MM.1S (cell line): ENCODE measurements at regions not wholly inside any gene's neighbourhood (a gene's known extent, or its start where the extent isn't known, plus 50 kb on each side); places are given as distances from the start of the nearest gene placed in this dataset.

Source experiments
- DNase-seq: peaks from one replicate; pipeline ENCODE4 v3.0.0-alpha.2; 2015
- H2AFZ ChIP-seq: fragments of 300-600 bp; sonication (generic); 2 replicates; pipeline ENCODE4 v1.6.0; 2016; ENCODE audit warnings: antibody characterized with exemption, low read length
- H3F3A ChIP-seq: fragments of 300-600 bp; sonication (generic); 2 replicates; pipeline ENCODE4 v1.6.1; 2016; ENCODE audit warnings: mild to moderate bottlenecking, antibody characterized with exemption, low read length, moderate library complexity, mixed read lengths; ENCODE audit not compliant: insufficient read depth
- H3K27ac ChIP-seq: fragments of 300-600 bp; sonication (generic); 2 replicates; pipeline ENCODE4 v1.5.1; 2016; ENCODE audit warnings: mild to moderate bottlenecking, low read length
- H3K27me3 ChIP-seq: fragments of 300-600 bp; sonication (generic); replicated peaks from 2 replicates; pipeline ENCODE4 v1.6.0; 2016; ENCODE audit warnings: low read length; ENCODE audit not compliant: insufficient read depth
- H3K36me3 ChIP-seq: fragments of 300-600 bp; sonication (generic); replicated peaks from 2 replicates; pipeline ENCODE4 v1.6.1; 2016; ENCODE audit warnings: mild to moderate bottlenecking, low read length, mixed read lengths; ENCODE audit not compliant: insufficient read depth
- H3K4me1 ChIP-seq: fragments of 300-600 bp; sonication (generic); 2 replicates; pipeline ENCODE4 v1.6.1; 2016; ENCODE audit warnings: low read length, mixed read lengths
- H3K4me2 ChIP-seq: fragments of 300-600 bp; sonication (generic); 2 replicates; pipeline ENCODE4 v1.6.0; 2016; ENCODE audit warnings: low read depth, low read length
- H3K4me3 ChIP-seq: fragments of 300-600 bp; sonication (generic); 2 replicates; pipeline ENCODE4 v1.5.1; 2016; ENCODE audit warnings: low read length, mixed read lengths
- H3K79me2 ChIP-seq: fragments of 300-600 bp; sonication (generic); 2 replicates; pipeline ENCODE4 v1.6.1; 2016; ENCODE audit warnings: mixed run types, low read length, mixed read lengths
- H3K9ac ChIP-seq: fragments of 300-600 bp; sonication (generic); 2 replicates; pipeline ENCODE4 v1.6.1; 2016; ENCODE audit warnings: low read length, mixed read lengths
- H3K9me2 ChIP-seq: fragments of 300-600 bp; sonication (generic); replicated peaks from 2 replicates; pipeline ENCODE4 v1.6.1; 2016; ENCODE audit warnings: mild to moderate bottlenecking, low read length, mixed read lengths; ENCODE audit not compliant: insufficient read depth
- H3K9me3 ChIP-seq: fragments of 300-600 bp; sonication (generic); replicated peaks from 2 replicates; pipeline ENCODE4 v1.6.1; 2016; ENCODE audit warnings: mild to moderate bottlenecking, low read length, mixed read lengths; ENCODE audit not compliant: insufficient read depth
- H4K20me1 ChIP-seq: fragments of 300-600 bp; sonication (generic); 2 replicates; pipeline ENCODE4 v1.6.1; 2016; ENCODE audit warnings: mild to moderate bottlenecking, low read length, moderate library complexity, mixed read lengths; ENCODE audit not compliant: insufficient read depth
- CTCF ChIP-seq: fragments of 300-600 bp; sonication (generic); IDR thresholded peaks from 2 replicates; pipeline ENCODE4 v1.5.1; 2016; ENCODE audit warnings: antibody characterized with exemption, low read length, mixed read lengths
- EZH2 ChIP-seq: fragments of 300-600 bp; sonication (generic); optimal IDR thresholded peaks from 2 replicates; pipeline ENCODE3; 2017; ENCODE audit warnings: low read depth, mild to moderate bottlenecking, antibody characterized with exemption, low read length, mixed read lengths
- EZH2phosphoT487 ChIP-seq: fragments of 300-600 bp; sonication (generic); IDR thresholded peaks from 2 replicates; pipeline ENCODE4 v1.6.1; 2018; ENCODE audit warnings: antibody characterized with exemption, low read length

- H3K27ac ChIP-seq = no peak overlapping the region
- no peak overlapping the region for H3K9ac ChIP-seq
- H3K4me3 ChIP-seq = no peak overlapping the region
- H2AFZ ChIP-seq = no peak overlapping the region
- H3K4me1 ChIP-seq = peaks cover 10% of the 10 kb centered on the region
- DNase-seq = no peak
- H4K20me1 ChIP-seq = no peaks in the 10 kb centered on the region
- H3K9me3 ChIP-seq = no peaks in the 10 kb centered on the region
- no peaks in the 10 kb centered on the region for H3K36me3 ChIP-seq
- no peak for TF ChIP-seq EZH2
- TF ChIP-seq CTCF = no peak
- H3F3A ChIP-seq = no peaks in the 10 kb centered on the region
- H3K27me3 ChIP-seq = no peaks in the 10 kb centered on the region
- H3K4me2 ChIP-seq = no peak overlapping the region
- H3K9me2 ChIP-seq = no peaks in the 10 kb centered on the region
- H3K79me2 ChIP-seq = no peaks in the 10 kb centered on the region
Measured at GRCh38 chr6:16047435-16047990, 81.4 kb upstream of the MYLIP start.

GRCh38 chr6:16045238-16045637 lies 83.6 kb upstream of the MYLIP start:
- Histone ChIP-seq H4K20me1 (no peaks in the 10 kb centered on the region), H3K4me3 (no peak overlapping the region), H3K4me2 (no peak overlapping the region), H3K27ac (no peak overlapping the region), H3F3A (no peaks in the 10 kb centered on the region), H3K36me3 (no peaks in the 10 kb centered on the region), H2AFZ (no peak overlapping the region), H3K9me2 (no peaks in the 10 kb centered on the region), H3K79me2 (no peaks in the 10 kb centered on the region), H3K9me3 (no peaks in the 10 kb centered on the region), H3K9ac (no peak overlapping the region), H3K4me1 (peaks cover 10% of the 10 kb centered on the region), H3K27me3 (no peaks in the 10 kb centered on the region)
- no peak for TF ChIP-seq EZH2
- no peak for TF ChIP-seq CTCF
- no peak for TF ChIP-seq EZH2phosphoT487
- no peak for DNase-seq

- Histone ChIP-seq H3K9ac (no peak overlapping the region), H3F3A (no peaks in the 10 kb centered on the region), H3K4me3 (no peak overlapping the region), H4K20me1 (no peaks in the 10 kb centered on the region), H3K9me2 (no peaks in the 10 kb centered on the region), H3K27ac (no peak overlapping the region), H3K79me2 (no peaks in the 10 kb centered on the region), H3K9me3 (no peaks in the 10 kb centered on the region), H3K27me3 (no peaks in the 10 kb centered on the region), H3K36me3 (no peaks in the 10 kb centered on the region), H3K4me2 (no peak overlapping the region), H2AFZ (no peak overlapping the region), H3K4me1 (peaks cover 10% of the 10 kb centered on the region)
- no peak for DNase-seq
- TF ChIP-seq EZH2 (no peak), EZH2phosphoT487 (no peak), CTCF (no peak)
Measured at GRCh38 chr6:16044211-16044643, 84.7 kb upstream of the MYLIP start.
